ENCODE measurements at regions not wholly inside any gene's neighbourhood (a gene's known extent, or its start where the extent isn't known, plus 50 kb on each side); places are given as distances from the start of the nearest gene placed in this dataset.

DNA sequence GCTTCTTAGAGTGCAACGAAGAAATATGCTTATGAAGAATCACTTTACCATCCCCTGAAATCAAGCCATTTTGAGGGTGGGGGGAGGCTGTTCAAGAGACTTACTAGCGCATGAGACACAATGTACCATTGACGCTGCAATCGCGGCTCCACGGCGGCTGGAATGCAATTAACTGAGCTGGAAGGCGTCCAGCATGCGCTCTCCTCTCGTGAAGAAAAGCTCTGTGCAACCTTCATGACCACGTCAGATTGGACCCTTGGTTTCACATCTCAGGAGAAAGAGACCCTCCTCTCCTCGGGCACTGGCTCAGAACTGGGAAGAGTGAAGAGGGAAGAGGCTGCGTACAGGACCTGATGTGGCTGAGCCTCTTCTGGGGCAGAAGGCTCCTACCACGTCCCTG is 138.5 kb upstream of the IRX2 start:
- H3K4me1 ChIP-seq (ENCODE audit: control insufficient read depth in 1 of 2, insufficient read depth in 2 of 2, low read length in 2 of 2): no peaks in the 10 kb centered on the region
- no peaks in the 10 kb centered on the region for H3K27me3 ChIP-seq (ENCODE audit: insufficient read depth, low read length)
- intact Hi-C loops (cut with micrococcal nuclease): no loop called here
- no peaks in the 10 kb centered on the region for H3K36me3 ChIP-seq (ENCODE audit: control insufficient read depth in 1 of 2, insufficient read depth in 2 of 2, low read length in 2 of 2)
- peaks cover 11 to 19% of the 10 kb centered on the region in 2 experiments; a peak in 3 of 4 replicates for H3K9me3 ChIP-seq (ENCODE audit: control insufficient read depth in 1 of 2, insufficient read depth in 1 of 2, low read depth in 1 of 2, low read length in 2 of 2)
- H3K79me2 ChIP-seq (ENCODE audit: insufficient read depth, low read length): no peaks in the 10 kb centered on the region
- H3K4me3 ChIP-seq (replicated peaks in 1 of 2; ENCODE audit: low read depth in 1 of 2, low read length in 2 of 2): no peak overlapping the region
- DNase-seq (ENCODE audit: low read depth, low spot score) (no peak), ATAC-seq (no peak)
- H3K9me2 ChIP-seq (ENCODE audit: insufficient read depth): no peaks in the 10 kb centered on the region
- POLR2A ChIA-PET: no interaction called here
- H4K20me1 ChIP-seq (ENCODE audit: insufficient read depth): no peaks in the 10 kb centered on the region
- BruUV-seq (replicated peaks): no TSS peak
- RAD21 ChIA-PET (ENCODE audit: low non-redundant PET in 1 of 2, low total read pairs in 2 of 2, uncharacterized antibody in 2 of 2, unreplicated experiment in 2 of 2): no interaction called here
- no peak overlapping the region for H3K27ac ChIP-seq (ENCODE audit: low read depth, low read length)
- no peak for TF ChIP-seq TCF7L2 (IDR thresholded peaks at IDR 0.05; ENCODE audit: borderline replicate concordance, extremely low read depth, insufficient read depth, insufficient read length)
- TF ChIP-seq, protein P1, sequence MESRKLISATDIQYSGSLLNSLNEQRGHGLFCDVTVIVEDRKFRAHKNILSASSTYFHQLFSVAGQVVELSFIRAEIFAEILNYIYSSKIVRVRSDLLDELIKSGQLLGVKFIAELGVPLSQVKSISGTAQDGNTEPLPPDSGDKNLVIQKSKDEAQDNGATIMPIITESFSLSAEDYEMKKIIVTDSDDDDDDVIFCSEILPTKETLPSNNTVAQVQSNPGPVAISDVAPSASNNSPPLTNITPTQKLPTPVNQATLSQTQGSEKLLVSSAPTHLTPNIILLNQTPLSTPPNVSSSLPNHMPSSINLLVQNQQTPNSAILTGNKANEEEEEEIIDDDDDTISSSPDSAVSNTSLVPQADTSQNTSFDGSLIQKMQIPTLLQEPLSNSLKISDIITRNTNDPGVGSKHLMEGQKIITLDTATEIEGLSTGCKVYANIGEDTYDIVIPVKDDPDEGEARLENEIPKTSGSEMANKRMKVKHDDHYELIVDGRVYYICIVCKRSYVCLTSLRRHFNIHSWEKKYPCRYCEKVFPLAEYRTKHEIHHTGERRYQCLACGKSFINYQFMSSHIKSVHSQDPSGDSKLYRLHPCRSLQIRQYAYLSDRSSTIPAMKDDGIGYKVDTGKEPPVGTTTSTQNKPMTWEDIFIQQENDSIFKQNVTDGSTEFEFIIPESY (IDR thresholded peaks at IDR 0.05; ENCODE audit: extremely low read depth, insufficient replicate concordance, low read length): no peak
- TF ChIP-seq ELF1 (IDR thresholded peaks at IDR 0.05; ENCODE audit: borderline replicate concordance, low read depth): no peak
- TF ChIP-seq ZFX (IDR thresholded peaks at IDR 0.05): no peak
- TF ChIP-seq FOSL1 (IDR thresholded peaks at IDR 0.05; ENCODE audit: low read depth): no peak
- TF ChIP-seq, protein P2, sequence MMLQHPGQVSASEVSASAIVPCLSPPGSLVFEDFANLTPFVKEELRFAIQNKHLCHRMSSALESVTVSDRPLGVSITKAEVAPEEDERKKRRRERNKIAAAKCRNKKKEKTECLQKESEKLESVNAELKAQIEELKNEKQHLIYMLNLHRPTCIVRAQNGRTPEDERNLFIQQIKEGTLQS (IDR thresholded peaks at IDR 0.05): no peak
- TF ChIP-seq EZH2phosphoT487 (IDR thresholded peaks at IDR 0.05; ENCODE audit: borderline replicate concordance): no peak
- TF ChIP-seq, protein P3, sequence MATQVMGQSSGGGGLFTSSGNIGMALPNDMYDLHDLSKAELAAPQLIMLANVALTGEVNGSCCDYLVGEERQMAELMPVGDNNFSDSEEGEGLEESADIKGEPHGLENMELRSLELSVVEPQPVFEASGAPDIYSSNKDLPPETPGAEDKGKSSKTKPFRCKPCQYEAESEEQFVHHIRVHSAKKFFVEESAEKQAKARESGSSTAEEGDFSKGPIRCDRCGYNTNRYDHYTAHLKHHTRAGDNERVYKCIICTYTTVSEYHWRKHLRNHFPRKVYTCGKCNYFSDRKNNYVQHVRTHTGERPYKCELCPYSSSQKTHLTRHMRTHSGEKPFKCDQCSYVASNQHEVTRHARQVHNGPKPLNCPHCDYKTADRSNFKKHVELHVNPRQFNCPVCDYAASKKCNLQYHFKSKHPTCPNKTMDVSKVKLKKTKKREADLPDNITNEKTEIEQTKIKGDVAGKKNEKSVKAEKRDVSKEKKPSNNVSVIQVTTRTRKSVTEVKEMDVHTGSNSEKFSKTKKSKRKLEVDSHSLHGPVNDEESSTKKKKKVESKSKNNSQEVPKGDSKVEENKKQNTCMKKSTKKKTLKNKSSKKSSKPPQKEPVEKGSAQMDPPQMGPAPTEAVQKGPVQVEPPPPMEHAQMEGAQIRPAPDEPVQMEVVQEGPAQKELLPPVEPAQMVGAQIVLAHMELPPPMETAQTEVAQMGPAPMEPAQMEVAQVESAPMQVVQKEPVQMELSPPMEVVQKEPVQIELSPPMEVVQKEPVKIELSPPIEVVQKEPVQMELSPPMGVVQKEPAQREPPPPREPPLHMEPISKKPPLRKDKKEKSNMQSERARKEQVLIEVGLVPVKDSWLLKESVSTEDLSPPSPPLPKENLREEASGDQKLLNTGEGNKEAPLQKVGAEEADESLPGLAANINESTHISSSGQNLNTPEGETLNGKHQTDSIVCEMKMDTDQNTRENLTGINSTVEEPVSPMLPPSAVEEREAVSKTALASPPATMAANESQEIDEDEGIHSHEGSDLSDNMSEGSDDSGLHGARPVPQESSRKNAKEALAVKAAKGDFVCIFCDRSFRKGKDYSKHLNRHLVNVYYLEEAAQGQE (IDR thresholded peaks at IDR 0.05; ENCODE audit: low read depth): no peak
- TF ChIP-seq, protein P4, sequence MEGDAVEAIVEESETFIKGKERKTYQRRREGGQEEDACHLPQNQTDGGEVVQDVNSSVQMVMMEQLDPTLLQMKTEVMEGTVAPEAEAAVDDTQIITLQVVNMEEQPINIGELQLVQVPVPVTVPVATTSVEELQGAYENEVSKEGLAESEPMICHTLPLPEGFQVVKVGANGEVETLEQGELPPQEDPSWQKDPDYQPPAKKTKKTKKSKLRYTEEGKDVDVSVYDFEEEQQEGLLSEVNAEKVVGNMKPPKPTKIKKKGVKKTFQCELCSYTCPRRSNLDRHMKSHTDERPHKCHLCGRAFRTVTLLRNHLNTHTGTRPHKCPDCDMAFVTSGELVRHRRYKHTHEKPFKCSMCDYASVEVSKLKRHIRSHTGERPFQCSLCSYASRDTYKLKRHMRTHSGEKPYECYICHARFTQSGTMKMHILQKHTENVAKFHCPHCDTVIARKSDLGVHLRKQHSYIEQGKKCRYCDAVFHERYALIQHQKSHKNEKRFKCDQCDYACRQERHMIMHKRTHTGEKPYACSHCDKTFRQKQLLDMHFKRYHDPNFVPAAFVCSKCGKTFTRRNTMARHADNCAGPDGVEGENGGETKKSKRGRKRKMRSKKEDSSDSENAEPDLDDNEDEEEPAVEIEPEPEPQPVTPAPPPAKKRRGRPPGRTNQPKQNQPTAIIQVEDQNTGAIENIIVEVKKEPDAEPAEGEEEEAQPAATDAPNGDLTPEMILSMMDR (IDR thresholded peaks at IDR 0.05 in 2 of 3, conservative IDR thresholded peaks at IDR 0.05 in 1 of 3; ENCODE audit: borderline replicate concordance in 1 of 3, insufficient read depth in 1 of 3, low read depth in 2 of 3, low read length in 2 of 3): no peak
- no peak overlapping the region for H3K4me2 ChIP-seq (ENCODE audit: low read length)
- no peak overlapping the region for H2AFZ ChIP-seq (ENCODE audit: low read depth, low read length, poor library complexity, severe bottlenecking)
- CTCF ChIA-PET: no interaction called here
- H3K9ac ChIP-seq (ENCODE audit: low read length): no peak overlapping the region
